K562 (cell line): ENCODE measurements at regions not wholly inside any gene's neighbourhood (a gene's known extent, or its start where the extent isn't known, plus 50 kb on each side); places are given as distances from the start of the nearest gene placed in this dataset.

Source experiments
- CHD2 ChIP-seq: IDR thresholded peaks from 2 replicates; pipeline ENCODE4 v1.6.1; 2011; ENCODE audit warnings: low read depth, low read length
- GTF2E2 ChIP-seq: fragments of 200-800 bp; sonication (Bioruptor generic); IDR thresholded peaks from 2 replicates; pipeline ENCODE4 v1.6.1; 2016; ENCODE audit warnings: missing genetic modification characterization, missing compliant biosample characterization
- KHSRP ChIP-seq: fragments of 450-650 bp; IDR thresholded peaks from 2 replicates; pipeline ENCODE4 v1.6.1; 2017
- NR2C2 ChIP-seq, 2 experiments: fragments of 200-800 bp in 1 of 2; sonication (Bioruptor generic) in 1 of 2; sonication (generic) in 1 of 2; formaldehyde crosslinking in 1 of 2; IDR thresholded peaks; 2 replicates each; pipeline versions ENCODE4 v1.6.1 to v1.8.0; 2016 to 2022; ENCODE audit warnings: mild to moderate bottlenecking in 1 of 2, missing compliant biosample characterization in 1 of 2, missing genetic modification characterization in 1 of 2, missing genetic modification reagents in 1 of 2
- POLR2A ChIP-seq: fragments of 450-650 bp; conservative IDR thresholded peaks from 2 replicates; pipeline ENCODE4 v1.6.1; 2016
- SMC3 ChIP-seq: conservative IDR thresholded peaks from 2 replicates; pipeline ENCODE4 v1.6.1; 2011; ENCODE audit warnings: low read depth, low read length, improper control_type of control experiment; ENCODE audit not compliant: insufficient read depth
- TAF1 ChIP-seq: IDR thresholded peaks from 2 replicates; pipeline ENCODE4 v1.6.1; 2011; ENCODE audit warnings: mild to moderate bottlenecking, low read length, moderate library complexity; ENCODE audit not compliant: insufficient read depth, control insufficient read depth, severe bottlenecking; ENCODE audit errors: extremely low read depth
- TCFL5 ChIP-seq: fragments of 250-450 bp; sonication (Bioruptor Pico); conservative IDR thresholded peaks from 2 replicates; pipeline ENCODE4 v1.6.1; 2021; ENCODE audit warnings: mild to moderate bottlenecking, moderate library complexity, matching md5 sums
- XRCC4 ChIP-seq: IDR thresholded peaks from one replicate; pipeline ENCODE4 v1.6.1; 2011; ENCODE audit not compliant: insufficient read depth, insufficient read length; ENCODE audit errors: extremely low read depth
- ZFP36 ChIP-seq: fragments of 150-350 bp; IDR thresholded peaks from 2 replicates; pipeline ENCODE4 v1.6.1; 2018; ENCODE audit warnings: low read length, low read depth; ENCODE audit not compliant: partially characterized antibody
- TF ChIP-seq, protein P1 (sequence below): IDR thresholded peaks from 3 replicates; pipeline ENCODE4 v1.6.1; 2011; ENCODE audit warnings: borderline replicate concordance, mild to moderate bottlenecking; ENCODE audit not compliant: insufficient read length, insufficient read depth
- TF ChIP-seq, protein P2 (sequence below): fragments of 450-650 bp; formaldehyde crosslinking; IDR thresholded peaks from 2 replicates; pipeline ENCODE4 v1.4.0; 2020; ENCODE audit warnings: mild to moderate bottlenecking, moderate library complexity
- TF ChIP-seq, protein P3 (sequence below), 2 experiments: IDR thresholded peaks; 2 replicates each; pipeline ENCODE4 v1.6.1; 2012; ENCODE audit warnings: improper control_type of control experiment in 2 of 2, low read depth in 2 of 2, low read length in 2 of 2, borderline replicate concordance in 1 of 2

DNA sequence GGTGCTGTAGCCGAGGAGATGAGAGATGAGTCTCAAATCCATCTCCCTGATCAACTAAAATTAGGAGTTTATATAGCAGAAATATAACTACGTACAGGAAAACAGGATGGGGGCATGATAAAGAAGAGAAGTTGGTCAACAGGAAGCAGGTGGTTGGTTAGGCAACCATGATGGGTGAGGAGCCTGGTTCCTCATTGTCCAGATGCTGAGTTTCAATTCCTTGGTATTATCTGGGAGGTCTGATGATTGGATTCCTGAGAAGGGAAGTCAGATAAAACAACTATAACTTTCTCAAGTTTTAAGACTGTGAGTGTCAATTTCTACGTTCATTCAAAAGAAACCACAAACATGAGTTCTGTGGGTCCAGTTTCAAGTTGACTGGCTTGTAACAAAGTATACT lies 323.9 kb downstream of the MTRR start:
- TF ChIP-seq, protein P1, sequence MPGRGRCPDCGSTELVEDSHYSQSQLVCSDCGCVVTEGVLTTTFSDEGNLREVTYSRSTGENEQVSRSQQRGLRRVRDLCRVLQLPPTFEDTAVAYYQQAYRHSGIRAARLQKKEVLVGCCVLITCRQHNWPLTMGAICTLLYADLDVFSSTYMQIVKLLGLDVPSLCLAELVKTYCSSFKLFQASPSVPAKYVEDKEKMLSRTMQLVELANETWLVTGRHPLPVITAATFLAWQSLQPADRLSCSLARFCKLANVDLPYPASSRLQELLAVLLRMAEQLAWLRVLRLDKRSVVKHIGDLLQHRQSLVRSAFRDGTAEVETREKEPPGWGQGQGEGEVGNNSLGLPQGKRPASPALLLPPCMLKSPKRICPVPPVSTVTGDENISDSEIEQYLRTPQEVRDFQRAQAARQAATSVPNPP = no peak
- TF ChIP-seq CHD2 (no peak), NR2C2 (CRISPR knock-in tag; IDR thresholded peaks at IDR 0.05) (no peak), NR2C2 (tag; IDR thresholded peaks at IDR 0.05) (no peak), TAF1 (no peak), ZFP36 (no peak), GTF2E2 (tag) (no peak), KHSRP (no peak), XRCC4 (no peak), TCFL5 (no peak), SMC3 (no peak), POLR2A (no peak)
- TF ChIP-seq, protein P2, sequence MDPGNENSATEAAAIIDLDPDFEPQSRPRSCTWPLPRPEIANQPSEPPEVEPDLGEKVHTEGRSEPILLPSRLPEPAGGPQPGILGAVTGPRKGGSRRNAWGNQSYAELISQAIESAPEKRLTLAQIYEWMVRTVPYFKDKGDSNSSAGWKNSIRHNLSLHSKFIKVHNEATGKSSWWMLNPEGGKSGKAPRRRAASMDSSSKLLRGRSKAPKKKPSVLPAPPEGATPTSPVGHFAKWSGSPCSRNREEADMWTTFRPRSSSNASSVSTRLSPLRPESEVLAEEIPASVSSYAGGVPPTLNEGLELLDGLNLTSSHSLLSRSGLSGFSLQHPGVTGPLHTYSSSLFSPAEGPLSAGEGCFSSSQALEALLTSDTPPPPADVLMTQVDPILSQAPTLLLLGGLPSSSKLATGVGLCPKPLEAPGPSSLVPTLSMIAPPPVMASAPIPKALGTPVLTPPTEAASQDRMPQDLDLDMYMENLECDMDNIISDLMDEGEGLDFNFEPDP (CRISPR knock-in tag) = no peak
- TF ChIP-seq, protein P3, sequence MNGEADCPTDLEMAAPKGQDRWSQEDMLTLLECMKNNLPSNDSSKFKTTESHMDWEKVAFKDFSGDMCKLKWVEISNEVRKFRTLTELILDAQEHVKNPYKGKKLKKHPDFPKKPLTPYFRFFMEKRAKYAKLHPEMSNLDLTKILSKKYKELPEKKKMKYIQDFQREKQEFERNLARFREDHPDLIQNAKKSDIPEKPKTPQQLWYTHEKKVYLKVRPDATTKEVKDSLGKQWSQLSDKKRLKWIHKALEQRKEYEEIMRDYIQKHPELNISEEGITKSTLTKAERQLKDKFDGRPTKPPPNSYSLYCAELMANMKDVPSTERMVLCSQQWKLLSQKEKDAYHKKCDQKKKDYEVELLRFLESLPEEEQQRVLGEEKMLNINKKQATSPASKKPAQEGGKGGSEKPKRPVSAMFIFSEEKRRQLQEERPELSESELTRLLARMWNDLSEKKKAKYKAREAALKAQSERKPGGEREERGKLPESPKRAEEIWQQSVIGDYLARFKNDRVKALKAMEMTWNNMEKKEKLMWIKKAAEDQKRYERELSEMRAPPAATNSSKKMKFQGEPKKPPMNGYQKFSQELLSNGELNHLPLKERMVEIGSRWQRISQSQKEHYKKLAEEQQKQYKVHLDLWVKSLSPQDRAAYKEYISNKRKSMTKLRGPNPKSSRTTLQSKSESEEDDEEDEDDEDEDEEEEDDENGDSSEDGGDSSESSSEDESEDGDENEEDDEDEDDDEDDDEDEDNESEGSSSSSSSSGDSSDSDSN (IDR thresholded peaks at IDR 0.05; ENCODE audit: borderline replicate concordance in 1 of 2, low read depth in 2 of 2, low read length in 2 of 2) = no peak
